K562 (cell line): ENCODE measurements at regions not wholly inside any gene's neighbourhood (a gene's known extent, or its start where the extent isn't known, plus 50 kb on each side); places are given as distances from the start of the nearest gene placed in this dataset.
A peak's percentile ranks its signal among the peaks of the same experiment; 100 is the strongest.

ENCODE experiments used
- ATAC-seq: fragments of 200-7000 bp; cut with Tn5 transposase; 3 replicates; pipeline ENCODE4 v1.9.1; 2020; ENCODE audit warnings: moderate library complexity
- BruUV-seq: library from RNA; stranded (reverse); fragments of 400-500 nt; replicated peaks from 2 replicates; lab custom pipeline; 2021; lab: Mats Ljungman, UMichigan
- CTCF ChIA-PET: fragments of 300-600 bp; formaldehyde crosslinking; extraction: SDS; loops from one replicate; lab custom pipeline; 2021; ENCODE audit warnings: low intra/inter-chr PET ratio; lab: Yijun Ruan, JAX
- POLR2A ChIA-PET: fragments of 300-600, 350-650 bp; sonication (Branson Sonifier 250); formaldehyde crosslinking; extraction: SDS; loops from one replicate; lab custom pipeline; 2021; ENCODE audit warnings: antibody characterized with exemption, inconsistent platforms; lab: Yijun Ruan, JAX
- DNase-seq, 4 experiments: peaks; one replicate each; pipeline versions ENCODE4 v3.0.0 to v3.0.0-alpha.2; 2011 to 2018; ENCODE audit warnings: low spot score in 3 of 4, mixed read lengths in 3 of 4; ENCODE audit errors: extremely low read depth in 1 of 4
- FAIRE-seq: peaks from 2 replicates; lab custom pipeline; 2011; peaks lifted over from hg19 to GRCh38; lab: Jason Lieb, UNC
- H2AFZ ChIP-seq: 2 replicates; pipeline ENCODE4 v1.6.0; 2011; ENCODE audit warnings: low read depth, low read length, control low read depth, inconsistent platforms
- H3K27ac ChIP-seq: fragments of 200-600 bp; 3 replicates; pipeline ENCODE4 v1.8.0; 2011; ENCODE audit warnings: low read depth, mild to moderate bottlenecking, control low read depth, inconsistent platforms, low read length, moderate library complexity, mixed read lengths; ENCODE audit errors: extremely low read depth
- H3K27me3 ChIP-seq, 2 experiments: fragments of 300-600 bp in 1 of 2; 2 replicates in 1 of 2; 3 replicates in 1 of 2; pipeline versions ENCODE4 v1.6.0 to v1.8.0; 2011; ENCODE audit warnings: inconsistent platforms in 2 of 2, low read length in 2 of 2, mild to moderate bottlenecking in 1 of 2, mixed read lengths in 1 of 2, moderate library complexity in 1 of 2; ENCODE audit not compliant: control insufficient read depth in 2 of 2, insufficient read depth in 2 of 2
- H3K36me3 ChIP-seq: fragments of 300-600 bp; 3 replicates; pipeline ENCODE4 v1.8.0; 2011; ENCODE audit warnings: mild to moderate bottlenecking, low read length, inconsistent platforms; ENCODE audit not compliant: control insufficient read depth, insufficient read depth
- H3K4me1 ChIP-seq, 2 experiments: fragments of 200-600 bp in 1 of 2; replicated peaks in 1 of 2; 2 replicates in 1 of 2; 3 replicates in 1 of 2; pipeline versions ENCODE4 v1.5.1 to v1.8.0; 2011; ENCODE audit warnings: inconsistent platforms in 2 of 2, low read length in 2 of 2, mild to moderate bottlenecking in 1 of 2, mixed read lengths in 1 of 2, moderate library complexity in 1 of 2; ENCODE audit not compliant: control insufficient read depth in 2 of 2, insufficient read depth in 2 of 2
- H3K4me2 ChIP-seq: 2 replicates; pipeline ENCODE4 v1.6.1; 2011; ENCODE audit warnings: low read length, control low read depth, inconsistent platforms, mixed read lengths; ENCODE audit not compliant: insufficient read depth
- H3K4me3 ChIP-seq: fragments of 200-600 bp; sonication (generic), shearing (Covaris generic); 2 replicates; pipeline ENCODE4 v1.5.1; 2016; ENCODE audit warnings: control low read depth, inconsistent platforms
- H3K79me2 ChIP-seq: fragments of 200-600 bp; 3 replicates; pipeline ENCODE4 v1.8.0; 2011; ENCODE audit warnings: low read length, inconsistent platforms; ENCODE audit not compliant: control insufficient read depth, insufficient read depth
- H3K9ac ChIP-seq, 2 experiments: 2 replicates each; pipeline versions ENCODE4 v1.6.0 to v1.6.1; 2011; ENCODE audit warnings: low read depth in 2 of 2, low read length in 2 of 2, control low read depth in 1 of 2, inconsistent platforms in 1 of 2, mild to moderate bottlenecking in 1 of 2, mixed read lengths in 1 of 2; ENCODE audit not compliant: insufficient read depth in 1 of 2
- H3K9me1 ChIP-seq: one replicate; pipeline ENCODE4 v1.6.0; 2011; ENCODE audit warnings: inconsistent platforms, mild to moderate bottlenecking, low read length, moderate library complexity; ENCODE audit not compliant: control insufficient read depth, insufficient read depth
- H3K9me3 ChIP-seq: replicated peaks from 2 replicates; pipeline ENCODE4 v1.5.1; 2011; ENCODE audit warnings: low read depth, low read length, inconsistent platforms; ENCODE audit not compliant: control insufficient read depth, insufficient read depth
- H4K20me1 ChIP-seq: replicated peaks from 2 replicates; pipeline ENCODE4 v1.6.1; 2011; ENCODE audit warnings: low read length, inconsistent platforms, mixed read lengths; ENCODE audit not compliant: control insufficient read depth, insufficient read depth
- ATF4 ChIP-seq: fragments of 450-650 bp; formaldehyde crosslinking; IDR thresholded peaks from 2 replicates; pipeline ENCODE4 v1.4.0; 2022; ENCODE audit warnings: mild to moderate bottlenecking, moderate library complexity
- BRF1 ChIP-seq: IDR thresholded peaks from 3 replicates; pipeline ENCODE4 v1.6.1; 2011; ENCODE audit warnings: borderline replicate concordance, mild to moderate bottlenecking; ENCODE audit not compliant: insufficient read length; ENCODE audit errors: extremely low read depth
- CHD2 ChIP-seq: IDR thresholded peaks from 2 replicates; pipeline ENCODE4 v1.6.1; 2011; ENCODE audit warnings: low read depth, low read length
- E2F4 ChIP-seq: sonication (generic); formaldehyde crosslinking; IDR thresholded peaks from 2 replicates; pipeline ENCODE4 v1.8.0; 2022; ENCODE audit warnings: mild to moderate bottlenecking, low read depth, missing genetic modification reagents
- ELF1 ChIP-seq: fragments of 200-800 bp; sonication (Bioruptor generic); IDR thresholded peaks from 2 replicates; pipeline ENCODE4 v1.6.1; 2016; ENCODE audit warnings: missing genetic modification characterization, missing compliant biosample characterization
- NFYB ChIP-seq: IDR thresholded peaks from 2 replicates; pipeline ENCODE4 v1.6.1; 2011; ENCODE audit warnings: mild to moderate bottlenecking, moderate library complexity; ENCODE audit not compliant: insufficient read length; ENCODE audit errors: extremely low read depth
- NRF1 ChIP-seq, 2 experiments: fragments of 450-650 bp; IDR thresholded peaks in 1 of 2; conservative IDR thresholded peaks in 1 of 2; 2 replicates each; pipeline ENCODE4 v1.6.1; 2014; ENCODE audit warnings: mild to moderate bottlenecking in 2 of 2
- WGBS: fragments of 100-300 bp; shearing (Covaris generic); methylation state at CpG from one replicate; pipeline ENCODE4 v1.1.6; 2016; ENCODE audit warnings: low coverage, mixed read lengths; ENCODE audit not compliant: insufficient coverage; ENCODE audit errors: missing lambda C conversion rate; 5-methylcytosine and 5-hydroxymethylcytosine counted together
- in situ Hi-C: fragments of 300-500 bp; cut with MboI; formaldehyde crosslinking; loops from 4 replicates; pipeline ENCODE4 v1.15.0; 2018; ENCODE audit warnings: inconsistent platforms, mixed read lengths
- intact Hi-C: fragments of 100-400 bp; cut with micrococcal nuclease; formaldehyde crosslinking; loops from 2 replicates; pipeline ENCODE4 v1.14.2; 2022

- CTCF ChIA-PET, result no interaction called here
- no peak for ATAC-seq
- TF ChIP-seq NRF1 (conservative IDR thresholded peaks at IDR 0.05 in 1 of 2, IDR thresholded peaks at IDR 0.05 in 1 of 2), result no peak
- TF ChIP-seq E2F4, result no peak
- TF ChIP-seq BRF1, result no peak
- no peak for TF ChIP-seq CHD2
- TF ChIP-seq ELF1 (tag), result peak; percentile 33; the same call in 1 of the 2 replicates
- TF ChIP-seq ATF4 (CRISPR knock-in tag), result no peak
- TF ChIP-seq NFYB, result no peak
These were observed 112.5 kb upstream of the UQCRFS1 start for GRCh38 chr19:29325241-29325975.

More at GRCh38 chr19:29325241-29325975, 112.5 kb upstream of the UQCRFS1 start:
- no TSS peak for BruUV-seq
- H2AFZ ChIP-seq, result no peak overlapping the region
- H3K9ac ChIP-seq, result no peak overlapping the region
- no peaks in the 10 kb centered on the region for H3K36me3 ChIP-seq
- H3K27me3 ChIP-seq, result peaks cover 5 to 18% of the 10 kb centered on the region in 2 experiments; a peak in 3 of 5 replicates
- H3K9me3 ChIP-seq, result no peaks in the 10 kb centered on the region
- no peaks in the 10 kb centered on the region; the same call in 1 of the 2 replicates for H4K20me1 ChIP-seq
- no peak for FAIRE-seq
- no peaks in the 10 kb centered on the region for H3K9me1 ChIP-seq
- H3K27ac ChIP-seq, result no peak overlapping the region
- H3K79me2 ChIP-seq, result no peaks in the 10 kb centered on the region
- no peak overlapping the region for H3K4me2 ChIP-seq
- H3K4me1 ChIP-seq, result no peaks in the 10 kb centered on the region
- POLR2A ChIA-PET, result interaction anchor here (0.7 kb wide), 1 partner anchor 22 kb away, joined by 3 read pairs; no protein-coding TSS in a partner anchor
- DNase-seq, result no peak
- WGBS, result 3% methylated on average over 11 of the region's 11 CpGs
- no peak overlapping the region for H3K4me3 ChIP-seq
- in situ Hi-C loops, result no loop called here
- intact Hi-C loops, result no loop called here
